GM21367 (cell line): ENCODE measurements at regions not wholly inside any gene's neighbourhood (a gene's known extent, or its start where the extent isn't known, plus 50 kb on each side); places are given as distances from the start of the nearest gene placed in this dataset.

Experiments
- ATAC-seq: cut with Tn5 transposase; IDR thresholded peaks from one replicate; pipeline ENCODE4 v1.9.1; 2021; ENCODE audit not compliant: unreplicated experiment

DNA sequence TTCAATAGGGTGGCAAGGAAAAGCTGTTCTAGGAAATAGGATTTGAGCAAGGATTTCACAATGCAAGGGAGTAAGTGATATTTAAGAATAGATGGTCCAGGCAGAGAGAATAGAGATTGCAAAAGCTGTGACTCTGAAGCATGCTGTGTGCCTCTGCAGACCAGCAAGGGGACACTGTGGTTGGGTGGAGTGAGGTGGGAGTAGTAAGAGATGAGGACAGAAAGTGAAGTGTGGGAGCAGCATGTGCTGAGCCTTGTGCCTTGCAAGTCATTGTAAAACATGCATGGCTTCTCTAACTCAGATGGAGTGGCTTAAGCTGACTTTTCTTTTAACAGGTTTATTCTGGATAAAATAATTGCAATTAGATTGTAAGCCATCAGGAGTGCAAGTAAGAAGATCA lies 442.4 kb downstream of the CCSER2 start:
- no peak for ATAC-seq

DNA sequence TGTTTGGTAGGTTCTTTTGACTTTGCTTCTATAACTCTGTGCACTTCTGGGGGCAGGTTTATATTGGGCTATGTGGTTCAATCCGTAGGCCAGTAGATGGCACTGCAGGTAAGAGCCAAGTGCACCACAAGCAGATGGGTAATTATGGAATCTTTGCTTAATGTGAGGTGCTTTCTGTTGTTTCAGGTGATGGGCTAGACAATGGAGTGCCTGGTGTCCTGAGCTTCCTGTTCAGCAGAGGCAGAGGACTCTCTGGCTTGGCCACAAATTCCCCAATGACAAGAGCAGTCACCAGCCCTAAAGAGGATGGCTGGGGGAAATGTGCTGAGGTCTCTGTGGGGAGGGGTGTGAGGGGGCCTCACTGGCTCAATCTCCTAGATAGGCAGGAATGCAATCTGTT lies 455.0 kb downstream of the CCSER2 start:
- peak; percentile 98 for ATAC-seq

DNA sequence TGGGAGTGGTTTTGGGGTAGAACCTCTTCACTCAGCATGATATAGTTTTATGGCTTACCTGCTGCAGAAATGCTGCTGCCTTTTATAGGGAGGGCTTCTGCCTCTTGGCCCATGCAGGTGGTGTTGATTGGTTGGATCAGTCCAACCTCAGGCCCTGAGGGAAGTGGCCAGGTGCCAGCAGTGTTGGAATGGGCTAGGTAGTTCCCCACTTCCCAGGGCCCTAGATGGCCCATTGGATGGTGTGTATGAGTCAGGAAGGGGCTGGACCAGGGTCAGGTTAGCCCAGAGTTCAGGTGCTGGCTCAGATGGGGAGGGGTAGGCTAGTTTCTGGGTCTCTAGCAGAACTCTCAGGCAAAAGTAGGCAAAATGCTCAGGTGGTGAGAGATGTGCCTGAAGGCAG lies 455.5 kb downstream of the CCSER2 start:
- ATAC-seq: no peak

DNA sequence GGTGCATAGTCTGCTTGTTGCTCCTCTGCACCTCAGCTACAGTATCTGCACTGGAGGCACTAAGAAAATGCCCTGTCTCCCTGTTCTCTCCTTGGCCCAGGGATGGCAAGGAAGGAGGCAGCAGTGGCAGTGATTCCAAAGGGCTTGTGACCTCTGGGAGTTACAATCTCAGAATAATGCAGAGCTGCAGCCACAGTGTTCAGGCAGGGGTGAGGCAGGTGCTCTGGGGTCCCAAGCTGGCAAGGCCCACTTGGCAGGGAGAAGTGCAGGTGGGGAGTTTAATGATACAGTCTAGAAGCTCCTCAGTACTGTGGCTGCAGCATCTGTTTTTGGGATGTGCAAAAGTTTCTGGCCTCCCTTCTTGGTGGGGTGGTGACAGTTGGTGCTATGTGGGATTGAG lies 456.4 kb downstream of the CCSER2 start:
- no peak for ATAC-seq

DNA sequence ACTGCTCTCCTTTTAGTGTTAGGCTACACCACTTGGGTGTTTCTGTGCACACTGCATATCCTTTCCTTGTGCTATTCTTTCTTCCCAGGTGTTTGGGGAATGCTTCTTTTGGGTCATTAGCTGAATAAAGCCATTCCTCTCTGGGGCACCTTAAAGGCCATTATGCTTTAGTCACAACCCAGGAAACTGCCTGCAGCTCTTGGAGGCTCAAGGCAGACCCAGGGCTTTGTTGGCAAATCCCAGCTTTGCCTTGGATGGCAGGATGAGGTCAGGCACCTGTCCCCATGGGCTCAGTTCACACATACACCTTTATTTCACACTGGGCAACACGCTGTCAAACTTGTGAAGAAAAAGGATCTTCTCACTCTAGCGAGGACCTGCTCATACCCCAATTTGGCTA lies 460.6 kb downstream of the CCSER2 start:
- ATAC-seq: no peak

DNA sequence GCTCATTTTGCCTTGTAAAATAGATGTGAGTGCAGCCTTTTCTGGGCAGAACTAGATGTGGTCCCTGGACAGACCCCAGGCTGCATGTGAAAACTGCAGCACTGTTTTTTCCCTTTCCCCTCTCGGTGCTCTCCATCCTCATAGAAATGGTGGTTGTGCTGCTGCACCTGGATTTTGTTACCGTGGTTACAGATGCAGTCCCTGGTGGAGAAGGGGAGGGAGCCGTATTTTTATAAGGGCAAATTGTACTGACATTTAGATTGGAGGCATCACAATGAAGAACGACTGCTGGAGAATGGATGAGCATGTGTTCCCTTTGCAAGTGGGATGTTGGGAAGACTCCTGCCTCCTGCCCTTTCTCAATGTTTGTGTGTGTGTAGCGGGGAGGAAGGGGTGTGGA lies 469.9 kb downstream of the CCSER2 start:
- no peak for ATAC-seq

DNA sequence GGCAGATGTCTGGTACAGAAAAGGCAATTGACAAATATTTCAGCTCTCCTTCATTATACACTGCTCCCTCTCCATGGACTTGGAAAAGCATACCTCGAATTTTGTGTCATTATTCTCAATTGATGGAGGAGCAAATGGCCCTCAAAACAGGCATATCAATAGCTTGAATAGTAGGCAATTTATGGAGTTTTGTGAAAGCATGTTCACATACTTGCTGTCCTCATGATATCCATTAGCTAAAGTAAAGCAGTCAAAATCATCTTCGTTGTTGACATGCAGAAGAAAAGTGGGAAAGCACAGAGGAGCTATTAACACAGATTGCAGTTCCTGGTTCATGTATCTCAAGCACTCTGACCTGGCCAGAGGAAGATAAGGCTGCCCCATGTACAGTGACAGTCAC lies 472.8 kb downstream of the CCSER2 start:
- no peak for ATAC-seq

DNA sequence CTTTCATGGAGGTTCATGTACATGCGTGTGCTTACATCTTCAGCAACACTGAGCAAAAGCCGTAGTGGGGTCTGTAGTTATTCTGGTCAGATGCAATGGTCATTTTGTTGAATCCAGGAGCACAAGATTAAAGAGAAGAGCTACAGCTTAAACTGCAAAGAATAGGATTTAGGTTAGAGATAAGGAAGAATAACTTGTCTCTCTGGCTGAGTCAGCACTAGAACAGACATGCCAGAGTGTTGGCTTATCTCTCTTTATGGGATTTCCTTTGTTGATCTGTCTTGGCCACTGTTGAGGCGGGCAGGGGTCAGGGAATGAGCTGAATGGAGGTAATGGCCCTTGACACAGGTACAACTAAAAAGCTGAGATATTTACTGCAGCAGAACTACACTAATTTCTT lies 473.5 kb downstream of the CCSER2 start:
- ATAC-seq: no peak

DNA sequence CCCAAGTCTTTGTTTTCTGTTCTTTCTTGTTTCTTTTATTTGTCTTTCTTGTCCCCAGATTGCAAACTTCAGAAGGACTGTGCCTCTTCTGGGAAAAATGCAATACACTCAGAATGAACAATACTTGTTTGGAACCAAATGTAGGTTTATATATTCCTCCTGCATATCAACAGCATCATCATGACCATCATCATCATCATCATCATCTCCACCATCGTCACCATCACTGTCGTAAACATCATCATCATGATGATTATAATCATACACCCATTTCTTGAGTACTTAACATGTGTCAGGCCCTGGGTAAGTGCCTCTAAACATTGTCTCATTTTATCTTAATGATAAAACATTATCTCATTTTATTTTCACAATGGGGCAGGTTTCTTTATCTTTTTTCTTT lies 476.8 kb downstream of the CCSER2 start:
- no peak for ATAC-seq

DNA sequence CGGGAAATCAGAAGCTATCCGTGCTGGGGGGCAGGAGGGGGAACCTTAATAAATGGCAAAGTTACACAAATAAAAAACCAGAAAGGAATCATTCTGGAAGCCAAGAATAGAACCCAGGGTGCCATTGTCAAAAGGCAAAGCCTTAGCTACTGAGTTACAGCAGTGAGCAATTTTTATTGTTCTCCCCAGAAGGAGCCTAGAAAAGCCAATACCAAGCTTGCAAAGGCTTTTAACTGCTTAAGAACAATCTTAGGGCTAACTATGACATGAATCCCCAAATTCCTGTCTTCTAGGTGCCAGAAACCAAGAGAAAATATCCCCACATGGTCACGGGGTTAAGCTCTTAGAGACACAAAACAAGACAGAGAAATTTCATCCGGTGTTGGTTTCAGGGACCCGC lies 482.7 kb downstream of the CCSER2 start:
- ATAC-seq: no peak

DNA sequence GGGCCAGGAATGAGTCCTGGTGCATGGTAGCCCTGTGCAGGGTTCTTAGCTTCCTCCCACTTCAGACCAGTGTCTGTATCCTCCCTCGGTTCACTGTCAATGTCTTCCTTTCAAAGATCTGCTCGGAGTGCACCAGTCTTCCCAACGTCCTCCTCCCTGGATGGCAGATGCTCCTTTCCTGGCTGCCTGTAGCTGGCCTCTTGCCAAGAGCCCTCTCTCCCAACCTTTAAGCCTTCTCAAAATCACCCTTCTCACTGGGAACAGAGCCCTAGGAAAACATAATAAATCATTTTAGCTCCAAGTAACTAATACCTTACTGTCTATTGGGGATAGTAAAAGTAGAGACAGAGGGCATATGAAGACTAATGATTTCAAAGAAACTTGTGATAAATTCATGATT lies 490.6 kb downstream of the CCSER2 start:
- ATAC-seq: no peak

DNA sequence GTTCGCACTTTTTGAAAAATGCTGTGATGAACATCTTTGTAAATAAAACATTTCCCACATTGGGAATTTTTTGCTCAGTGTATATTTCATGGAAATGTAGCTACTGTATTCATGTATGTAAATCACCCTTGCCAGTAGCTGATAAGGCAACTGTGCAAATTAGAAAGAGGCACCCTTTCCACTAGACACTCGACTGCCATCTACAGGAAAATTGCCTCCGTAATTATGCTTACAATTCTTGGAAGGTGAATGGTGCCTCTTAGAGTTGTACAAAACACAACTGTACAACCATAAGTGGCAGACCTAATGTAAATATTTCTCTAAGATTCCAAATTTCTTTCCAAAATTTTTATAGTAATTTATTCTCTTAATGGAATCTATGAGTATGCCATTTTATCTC lies 491.7 kb downstream of the CCSER2 start:
- no peak for ATAC-seq

DNA sequence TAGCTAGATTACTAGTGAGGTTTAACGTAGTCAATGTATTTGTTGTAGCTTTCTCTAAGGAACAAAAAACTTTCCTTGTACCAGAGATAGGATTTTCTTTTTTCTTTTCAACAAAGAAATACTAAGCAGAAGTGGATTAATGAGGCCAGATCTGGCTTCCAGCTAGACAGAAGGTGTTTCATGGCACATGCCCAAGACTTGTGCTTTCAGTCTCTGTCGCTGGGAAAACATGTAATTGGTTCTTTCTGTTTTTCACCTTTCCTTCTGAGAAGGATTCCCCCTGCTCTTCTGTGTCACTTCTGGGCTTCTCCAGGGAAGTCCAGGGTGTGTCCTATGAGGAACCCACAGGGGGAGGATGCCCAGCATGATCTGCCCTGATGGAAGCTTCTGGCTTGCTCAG lies 492.2 kb downstream of the CCSER2 start:
- no peak for ATAC-seq

DNA sequence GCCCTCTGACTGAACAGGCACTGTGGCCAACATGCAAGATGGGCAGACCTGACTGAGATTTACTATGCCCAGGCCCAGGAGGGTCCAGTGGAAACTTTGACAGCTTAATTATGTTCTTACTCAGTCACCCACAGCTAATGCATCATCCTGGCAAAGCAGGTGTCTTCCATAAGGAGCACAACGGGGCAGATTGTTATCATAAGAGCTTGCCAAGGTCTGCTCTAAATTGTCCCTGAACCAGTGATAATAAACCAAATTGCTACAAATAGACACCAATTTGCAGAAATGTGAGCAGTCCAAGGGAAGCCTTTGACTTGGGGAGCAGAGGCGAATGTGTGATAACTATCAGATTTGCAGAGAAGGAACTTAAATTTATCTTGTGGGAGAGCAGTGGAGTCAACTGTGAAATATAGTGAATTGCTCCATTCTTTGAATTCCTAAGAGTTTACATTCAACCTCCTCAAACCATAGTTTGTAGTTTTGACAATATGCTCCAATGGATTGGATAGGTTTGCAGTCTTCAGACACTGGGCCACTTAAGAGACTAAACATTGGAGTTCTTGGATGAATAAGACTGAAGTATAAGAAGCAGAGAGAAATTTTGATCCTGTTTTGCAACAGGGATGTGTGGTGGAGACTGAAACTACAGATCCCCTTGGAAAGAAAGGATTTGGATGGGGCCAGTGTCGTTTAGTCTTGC lies 494.7 kb downstream of the CCSER2 start:
- no peak for ATAC-seq

DNA sequence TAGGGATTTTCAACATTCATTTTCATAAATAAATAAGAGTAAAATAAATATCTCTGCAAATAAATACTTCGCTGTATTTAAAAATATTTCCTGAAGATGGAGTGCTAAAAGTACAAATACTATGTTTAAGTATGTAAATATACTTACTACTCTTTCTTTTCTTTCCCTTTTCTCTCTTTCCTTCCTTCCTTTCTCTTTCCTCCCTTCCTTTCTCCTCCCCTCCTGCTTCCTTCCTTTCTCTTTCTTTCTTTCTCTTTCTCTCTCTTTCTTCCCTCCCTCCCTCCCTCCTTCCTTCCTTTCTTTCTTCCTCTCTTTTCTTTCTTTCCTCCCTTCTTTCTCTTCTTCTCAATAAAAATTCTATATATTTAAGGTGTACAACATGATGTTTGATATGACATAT lies 496.1 kb downstream of the CCSER2 start:
- no peak for ATAC-seq

DNA sequence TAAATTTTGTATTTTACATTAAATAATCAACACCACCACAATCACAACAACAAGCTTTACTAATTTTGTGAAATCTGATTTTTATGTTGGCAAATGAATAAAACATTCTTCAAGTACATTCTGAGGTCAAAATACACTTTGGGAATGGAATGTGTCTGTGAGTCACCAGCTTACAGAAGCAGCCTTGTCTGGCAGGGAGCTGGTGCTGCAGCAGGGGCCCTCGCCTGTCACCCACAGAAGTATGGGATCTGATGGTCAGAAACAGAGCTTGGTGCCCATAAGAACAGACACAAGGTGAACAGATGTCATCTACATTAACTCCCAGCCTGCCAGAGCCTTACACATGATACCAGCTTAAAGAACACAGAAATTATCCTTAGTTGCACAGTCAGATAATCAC lies 496.9 kb downstream of the CCSER2 start:
- no peak for ATAC-seq

DNA sequence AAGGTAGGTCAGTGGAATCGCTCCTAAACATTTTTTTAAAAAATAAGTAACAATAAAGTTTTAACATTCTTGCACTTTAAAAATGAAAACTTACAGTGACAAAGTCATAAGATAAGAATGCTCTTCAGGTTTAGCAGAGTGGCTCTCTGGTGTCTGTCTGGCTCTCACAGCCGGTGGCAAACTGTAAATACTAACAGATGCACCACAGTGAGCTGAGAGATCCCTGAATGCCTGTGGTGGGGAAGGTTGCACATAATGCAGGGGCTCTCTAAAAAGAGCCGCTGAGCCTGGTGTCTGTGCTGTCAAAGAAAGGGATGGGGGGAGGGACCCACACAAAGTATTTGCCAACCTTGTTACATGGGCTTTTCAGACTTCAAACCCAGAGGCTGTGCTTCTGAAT lies 498.3 kb downstream of the CCSER2 start:
- ATAC-seq: no peak

DNA sequence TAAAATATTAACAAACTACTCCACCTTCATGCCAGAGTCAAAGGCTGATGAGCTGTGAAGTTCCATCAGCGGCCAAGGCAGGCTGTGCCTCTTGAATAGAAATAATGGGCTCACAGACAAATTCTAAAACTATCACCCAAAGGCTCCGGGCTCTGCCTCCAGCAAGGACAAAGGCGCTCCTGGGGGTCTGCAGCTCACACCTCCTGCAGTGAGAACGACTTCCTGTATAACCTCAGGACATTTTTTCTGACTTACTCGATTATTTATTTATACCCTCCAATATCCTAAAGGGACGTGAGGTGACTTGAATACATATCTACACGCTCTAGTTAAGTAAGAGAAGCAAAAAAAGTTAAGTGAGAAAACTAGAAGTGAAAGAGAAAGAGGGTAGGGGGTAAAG lies 500.7 kb downstream of the CCSER2 start:
- ATAC-seq: no peak

DNA sequence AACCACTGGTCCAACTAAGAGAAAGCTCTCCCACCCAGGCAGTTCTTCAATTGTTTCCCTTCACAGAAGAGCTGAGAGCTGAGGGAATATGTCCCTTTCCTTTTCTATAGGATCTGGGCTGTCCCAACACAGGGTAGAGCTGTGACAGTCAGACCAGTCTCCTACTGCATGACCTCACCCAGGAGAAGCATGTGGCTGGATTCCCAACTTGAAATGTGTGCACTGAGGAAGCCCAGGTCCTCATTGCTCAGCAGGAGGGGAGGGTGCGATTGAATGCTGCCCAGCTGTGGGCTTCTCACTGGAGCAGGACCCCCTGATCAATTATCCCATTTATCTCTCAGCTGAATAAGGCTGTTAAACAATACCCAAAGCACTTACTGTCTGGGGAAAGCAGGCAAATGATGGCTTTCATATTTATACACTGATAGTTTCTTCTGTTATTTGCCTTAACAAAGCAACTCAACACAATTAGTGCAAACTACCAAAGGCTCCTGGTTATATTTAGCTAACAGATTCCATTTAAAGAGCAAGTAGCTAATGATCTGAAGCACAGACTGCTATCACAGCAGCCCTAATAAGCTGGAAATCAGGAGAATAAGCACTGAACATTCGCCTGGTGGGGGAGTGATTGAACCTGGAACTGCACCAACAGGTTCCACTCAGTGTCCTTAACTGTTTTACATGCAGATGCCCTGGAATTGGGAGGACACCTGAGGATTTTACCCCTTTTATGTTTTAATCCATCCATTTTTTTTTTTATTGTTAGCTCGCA lies 508.8 kb downstream of the CCSER2 start:
- no peak for ATAC-seq

DNA sequence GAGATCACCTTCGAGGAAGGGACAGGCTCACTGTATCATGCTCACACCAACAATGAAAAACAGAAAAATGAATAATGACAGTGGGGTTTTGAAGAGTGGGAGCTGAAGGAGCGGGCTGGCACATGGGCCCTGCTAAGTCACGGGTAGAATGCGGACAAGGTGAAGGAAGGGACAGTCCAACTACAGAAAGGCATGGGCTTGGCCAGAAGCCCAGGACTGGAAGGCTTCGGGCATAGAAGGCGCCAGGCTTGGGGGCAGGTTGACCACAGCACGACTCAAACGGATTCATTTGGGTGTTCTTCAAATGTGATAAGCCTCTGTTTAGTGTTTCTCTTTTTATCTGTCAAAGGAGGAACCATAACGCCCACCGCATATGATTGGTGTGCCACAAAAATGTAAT lies 509.5 kb downstream of the CCSER2 start:
- no peak for ATAC-seq

DNA sequence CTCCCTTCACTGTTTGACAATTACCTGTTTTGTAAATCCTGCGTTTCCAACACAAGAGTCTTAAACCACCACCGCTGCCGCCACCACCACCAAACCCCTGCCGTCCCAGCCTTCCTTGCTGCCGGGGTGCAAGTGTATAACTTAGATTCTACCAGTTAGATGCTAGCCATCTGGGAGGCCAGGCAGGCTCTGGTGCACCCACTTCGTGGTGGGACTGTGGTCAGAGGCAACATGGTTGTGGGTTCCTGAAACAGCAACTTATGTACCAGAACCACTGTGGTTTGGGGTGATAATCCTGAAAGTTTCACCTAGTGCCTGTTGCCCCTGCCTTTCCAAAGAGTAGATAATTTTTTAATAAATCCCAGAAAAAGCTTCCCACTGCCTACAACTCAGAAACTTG lies 510.5 kb downstream of the CCSER2 start:
- ATAC-seq: no peak

DNA sequence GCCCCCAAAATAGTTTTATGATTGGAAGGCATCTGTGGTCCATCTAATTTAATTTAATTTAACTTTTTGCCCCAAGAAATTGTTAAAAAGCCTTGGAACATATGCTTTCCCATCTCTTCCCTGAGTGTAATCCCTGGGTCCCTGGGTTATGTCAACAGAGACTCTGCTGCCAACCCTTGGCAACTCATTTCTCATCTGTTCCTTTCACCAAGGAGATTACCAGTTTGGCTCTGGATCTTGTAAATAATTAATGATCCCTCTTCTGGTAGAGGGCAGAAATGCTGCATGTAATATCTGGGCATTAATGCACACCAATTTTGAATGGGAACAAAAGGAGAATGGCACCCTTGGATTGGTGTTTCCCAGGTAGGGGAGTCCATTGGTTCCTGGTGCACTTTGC lies 514.2 kb downstream of the CCSER2 start:
- ATAC-seq: no peak

DNA sequence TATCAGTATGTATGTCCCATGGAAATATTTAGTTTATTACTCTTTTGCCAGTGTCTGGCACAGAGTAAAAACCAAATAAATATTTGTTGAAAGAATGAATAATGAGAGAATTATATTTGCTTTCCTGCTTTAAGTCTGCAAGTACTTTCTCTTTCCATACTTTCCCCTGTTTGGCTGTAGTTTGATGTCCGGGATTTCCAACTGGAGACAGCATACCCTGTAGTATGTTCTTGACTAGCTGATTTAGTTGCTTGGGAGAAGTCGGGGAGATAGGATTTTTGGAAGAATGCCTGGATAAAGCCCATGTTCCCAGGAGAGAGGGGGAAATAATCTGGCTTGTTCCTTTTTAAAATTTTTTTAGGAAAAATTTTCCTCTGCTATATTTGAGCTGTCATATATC lies 516.1 kb downstream of the CCSER2 start:
- no peak for ATAC-seq
